Activated CD8-positive, alpha-beta memory T cell treated with anti-CD3 and anti-CD28 coated beads, Interleukin-2, amount 50 U/mL, for 48 hours (primary cell): ENCODE measurements at regions not wholly inside any gene's neighbourhood (a gene's known extent, or its start where the extent isn't known, plus 50 kb on each side); places are given as distances from the start of the nearest gene placed in this dataset.

Experiments
- DNase-seq: peaks from one replicate; pipeline ENCODE4 v3.0.0-alpha.2; 2020

DNA sequence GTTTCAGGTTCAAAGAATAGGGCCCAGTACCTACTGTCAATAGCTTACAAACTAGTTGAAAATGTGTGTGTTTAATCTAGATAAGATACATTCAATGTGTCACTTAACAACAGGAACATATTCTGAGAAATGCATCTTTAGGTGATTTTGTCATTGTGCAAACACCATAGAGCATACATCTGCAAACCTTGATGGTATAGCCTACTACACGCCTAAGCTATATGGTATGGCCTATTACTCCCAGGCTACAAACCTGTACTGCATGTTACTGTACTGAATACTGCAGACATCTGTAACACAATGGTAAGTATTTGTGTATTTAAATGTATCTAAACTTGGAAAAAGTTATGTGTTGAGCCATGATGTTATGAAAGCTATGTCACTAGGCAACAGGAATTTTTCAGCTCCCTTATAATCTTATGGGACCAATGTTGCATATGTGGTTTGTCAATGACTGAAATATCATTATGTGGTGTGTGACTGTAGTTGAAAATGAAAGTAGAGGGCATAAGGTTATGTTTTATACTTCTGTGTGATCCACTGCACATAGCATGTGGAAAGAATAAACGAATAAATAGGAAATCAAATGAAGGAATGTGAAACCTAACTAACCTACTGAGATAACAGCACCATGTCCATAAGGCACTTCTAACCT, 129.0 kb upstream of the CAMK1G start:
- no peak for DNase-seq

DNA sequence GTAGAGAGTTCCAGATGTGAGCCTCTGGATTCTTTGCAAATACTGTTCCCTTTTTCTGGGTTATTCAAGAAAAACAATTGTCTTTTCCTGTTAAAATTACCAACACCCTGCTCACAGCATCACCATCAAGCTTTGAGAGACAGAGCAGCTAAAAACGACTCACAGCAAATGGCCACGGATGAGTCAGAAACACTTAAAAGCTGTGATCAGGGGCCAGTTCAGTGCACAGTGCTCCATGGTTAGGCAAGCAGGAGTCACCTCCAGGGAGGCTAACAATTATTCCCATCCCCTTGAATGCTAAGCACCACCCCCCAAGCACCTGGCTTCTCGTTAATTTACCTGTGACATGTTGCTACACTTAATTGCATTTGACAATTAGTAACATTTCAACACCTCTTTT, 128.4 kb upstream of the CAMK1G start:
- DNase-seq = no peak

DNA sequence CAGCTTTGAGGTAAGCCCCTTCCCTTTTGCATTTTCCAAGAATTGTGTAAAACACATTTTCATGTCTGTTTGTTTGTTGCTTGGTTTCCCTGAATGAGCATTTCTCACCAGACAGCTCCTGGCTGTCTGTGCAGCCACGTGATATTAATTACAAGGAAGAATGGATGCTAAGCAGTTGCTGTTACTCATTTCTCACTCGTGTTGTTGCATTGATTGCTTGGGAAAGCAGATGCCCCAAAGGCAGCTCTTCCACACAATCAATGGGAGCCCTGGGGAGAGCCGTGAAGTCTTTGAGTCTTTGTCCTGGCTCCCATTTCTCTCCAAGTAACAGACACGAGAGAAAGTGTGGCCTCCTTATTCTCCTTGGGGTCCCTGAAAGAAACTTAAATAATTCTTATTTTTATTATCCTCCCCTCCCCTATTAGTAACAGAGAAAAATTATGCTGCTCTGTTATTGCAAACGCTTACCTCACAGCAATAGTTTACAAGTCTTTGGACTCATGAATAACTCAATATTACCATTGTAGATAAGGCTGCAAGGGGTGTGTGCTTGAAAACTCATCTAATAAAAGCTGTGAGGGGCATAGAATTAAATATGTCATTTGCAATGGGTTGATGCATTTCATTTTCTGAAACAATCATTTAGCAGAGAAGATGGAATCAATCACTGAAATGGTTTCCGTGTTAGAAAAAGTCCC, 127.7 kb upstream of the CAMK1G start:
- DNase-seq = no peak

DNA sequence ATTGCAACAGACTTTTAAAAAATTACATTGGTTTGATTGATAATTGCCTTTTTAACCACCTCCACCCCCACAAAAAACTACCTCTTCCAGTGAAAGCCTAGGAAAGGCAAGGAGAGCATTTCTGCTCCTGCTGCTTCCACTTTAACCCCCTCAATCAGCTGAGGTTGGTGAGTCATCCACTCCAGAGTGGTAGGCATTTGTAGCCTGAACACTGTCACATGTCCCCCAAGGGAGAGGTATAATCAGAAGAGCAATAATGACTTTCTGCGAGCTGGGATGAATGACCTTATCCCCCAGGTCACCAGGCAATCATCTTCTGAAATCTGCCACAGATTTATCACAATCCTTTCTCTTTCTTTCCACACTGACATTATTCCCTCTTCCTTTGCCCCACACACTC, 126.6 kb upstream of the CAMK1G start:
- no peak for DNase-seq

DNA sequence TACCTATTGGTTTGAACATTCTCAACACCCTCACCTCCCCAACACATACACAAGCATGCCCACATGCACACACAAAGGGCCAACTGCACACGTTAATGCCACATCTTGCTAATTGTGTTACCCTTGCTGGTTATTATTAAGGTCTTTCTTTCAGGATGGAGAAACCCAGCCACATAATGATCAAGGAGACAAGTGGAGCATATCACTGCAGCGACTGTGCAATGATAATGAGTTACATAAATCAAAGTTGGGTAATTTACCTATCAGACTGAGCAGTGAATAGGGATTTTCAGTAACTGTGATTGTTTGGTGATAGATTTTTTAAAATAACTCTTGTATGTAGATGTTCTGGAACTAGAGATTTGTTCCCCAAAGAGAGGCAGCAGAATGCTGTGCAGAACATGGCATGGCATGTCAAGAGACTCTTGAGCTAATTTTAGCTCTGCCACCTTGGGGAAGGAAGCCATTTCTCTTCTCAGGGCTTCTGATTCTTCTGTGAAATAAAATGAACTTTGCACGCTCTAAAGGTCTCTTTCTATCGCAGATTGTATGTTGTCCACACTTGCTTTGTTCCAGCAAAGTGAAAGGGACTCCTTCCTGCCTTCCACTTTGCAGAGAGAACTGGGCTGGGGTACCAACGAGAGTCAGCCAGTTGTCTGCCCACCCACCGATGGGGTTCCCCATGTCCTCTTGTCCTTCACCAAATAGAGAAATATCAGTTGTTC, 126.0 kb upstream of the CAMK1G start:
- no peak for DNase-seq

DNA sequence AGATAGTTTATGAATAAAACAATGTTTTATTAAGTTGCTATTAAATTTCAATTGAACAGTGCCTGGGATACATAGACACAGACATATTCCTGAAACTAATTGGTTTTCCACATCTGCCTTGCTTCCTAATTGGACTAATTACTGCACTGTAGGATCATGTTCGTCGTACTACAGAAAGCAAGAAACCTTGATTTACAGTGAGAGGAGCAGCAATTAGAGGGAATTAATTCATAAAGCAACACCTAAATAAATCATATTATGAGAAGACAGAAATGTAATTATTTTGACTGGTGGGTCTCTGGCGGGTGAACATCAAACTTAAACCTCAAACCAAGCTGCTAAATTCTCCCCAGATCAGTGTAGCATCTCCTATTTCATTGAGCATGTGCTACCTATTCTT, 124.6 kb upstream of the CAMK1G start:
- DNase-seq = no peak

DNA sequence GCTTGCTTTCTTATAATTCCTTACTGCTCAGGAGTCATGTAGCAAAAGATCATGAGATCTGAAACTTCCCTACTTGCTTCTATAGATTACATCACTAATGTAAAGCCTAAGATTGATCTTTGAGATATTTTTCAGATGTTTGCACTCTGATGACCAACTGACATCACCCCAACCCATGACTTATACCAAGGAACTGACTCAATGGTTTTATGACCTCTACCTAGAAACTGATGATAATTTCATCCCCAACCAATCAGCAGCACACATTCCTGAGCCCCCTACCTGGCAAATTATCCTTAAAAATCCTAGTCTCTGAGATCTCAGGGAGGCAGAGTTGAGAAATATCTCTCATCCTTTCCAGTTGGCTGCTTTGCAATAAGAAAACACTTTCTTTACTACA, 122.3 kb upstream of the CAMK1G start:
- no peak for DNase-seq

DNA sequence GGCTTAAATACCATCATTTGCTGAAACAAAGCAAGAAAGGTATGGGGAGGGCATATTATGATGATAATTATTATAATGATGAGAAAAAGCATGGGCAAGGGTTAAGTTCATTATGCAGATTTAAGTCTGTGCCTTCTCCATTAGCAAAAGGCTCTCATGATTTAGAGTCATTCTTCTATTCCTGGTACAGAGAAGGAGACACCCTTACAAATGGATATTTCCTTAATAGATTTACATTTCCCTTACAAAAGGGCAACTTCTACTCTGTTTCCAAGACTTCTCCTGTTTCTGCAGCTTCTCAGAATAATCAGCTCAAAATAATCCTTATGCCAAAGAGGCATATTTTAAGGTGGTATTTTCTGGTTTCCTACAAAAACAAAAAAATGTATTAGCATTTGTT, 121.1 kb upstream of the CAMK1G start:
- DNase-seq = no peak

DNA sequence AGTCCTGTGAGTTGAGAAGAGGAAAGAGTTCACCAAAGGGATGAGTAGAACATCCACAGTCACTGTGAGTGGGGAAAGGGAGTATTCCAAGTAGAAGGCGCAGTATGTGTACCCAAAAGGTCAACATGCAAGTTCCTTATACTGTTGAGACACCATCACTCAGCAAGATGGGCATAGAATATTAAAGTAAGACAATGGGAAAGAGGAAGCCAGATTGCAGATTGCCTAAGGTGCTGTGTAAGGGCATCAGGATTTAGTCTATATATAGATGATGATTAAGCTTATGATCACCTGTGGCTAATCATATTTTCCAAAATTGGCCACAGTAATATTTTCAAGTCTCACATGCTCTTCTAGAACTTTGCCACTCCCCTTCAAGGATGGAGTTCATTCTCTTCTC, 120.1 kb upstream of the CAMK1G start:
- no peak for DNase-seq

DNA sequence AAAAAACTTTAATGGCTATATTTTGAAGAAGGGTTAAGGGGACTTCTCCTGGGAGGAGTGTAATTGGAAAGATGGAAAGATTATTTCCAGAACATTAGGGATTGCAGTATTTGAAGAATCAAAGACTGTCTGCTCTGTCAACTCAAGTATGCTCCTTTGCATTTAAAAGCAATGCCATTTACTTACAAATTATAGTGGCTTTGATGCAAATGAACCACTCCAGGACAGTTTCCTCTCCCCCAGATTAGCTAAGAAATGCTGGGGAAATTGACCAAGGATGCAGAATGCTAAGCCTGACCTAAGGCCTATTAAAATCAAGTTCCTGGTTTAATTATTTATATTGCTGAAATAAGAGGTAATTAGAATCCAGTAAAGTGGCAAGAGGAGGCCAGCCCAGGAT, 110.5 kb upstream of the CAMK1G start:
- no peak for DNase-seq

DNA sequence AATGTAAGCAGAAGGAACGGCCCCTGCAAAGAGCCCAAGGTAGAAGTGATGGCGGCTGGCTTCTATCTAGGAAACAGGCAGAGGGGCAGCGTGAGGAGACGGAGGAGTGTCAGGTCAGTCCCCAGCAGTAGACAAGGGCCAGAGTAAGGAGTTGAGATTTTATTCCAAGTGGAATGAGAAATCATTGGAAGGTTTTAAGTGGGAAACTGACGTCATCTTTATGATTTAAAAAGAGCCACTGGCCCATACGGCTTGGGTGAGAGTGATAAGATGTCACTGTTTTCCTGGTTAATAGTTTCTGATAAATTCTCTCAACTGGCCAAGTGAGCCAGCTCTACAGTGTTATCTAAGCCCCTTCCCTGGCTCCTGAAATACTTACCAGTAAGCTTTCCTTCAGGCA, 103.2 kb upstream of the CAMK1G start:
- DNase-seq = no peak

DNA sequence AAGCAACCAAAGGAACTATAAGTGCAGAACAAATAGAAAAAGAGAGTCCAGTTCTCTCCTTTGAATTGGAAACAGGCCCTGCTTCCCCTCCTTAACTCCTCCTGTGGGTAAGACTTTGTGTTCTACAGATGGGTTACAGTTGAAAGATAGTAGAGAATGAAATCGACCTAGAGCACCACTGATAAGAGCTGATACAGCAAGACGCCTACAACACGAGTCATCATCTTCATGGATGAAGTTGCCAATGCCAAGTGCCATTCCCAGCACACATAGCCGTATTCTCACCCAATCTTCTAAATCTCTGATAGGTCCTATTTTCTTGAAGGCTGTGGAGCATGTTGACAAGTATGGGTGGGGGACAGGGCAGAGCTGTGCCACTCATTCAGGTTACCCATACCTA, 99.8 kb upstream of the CAMK1G start:
- no peak for DNase-seq

DNA sequence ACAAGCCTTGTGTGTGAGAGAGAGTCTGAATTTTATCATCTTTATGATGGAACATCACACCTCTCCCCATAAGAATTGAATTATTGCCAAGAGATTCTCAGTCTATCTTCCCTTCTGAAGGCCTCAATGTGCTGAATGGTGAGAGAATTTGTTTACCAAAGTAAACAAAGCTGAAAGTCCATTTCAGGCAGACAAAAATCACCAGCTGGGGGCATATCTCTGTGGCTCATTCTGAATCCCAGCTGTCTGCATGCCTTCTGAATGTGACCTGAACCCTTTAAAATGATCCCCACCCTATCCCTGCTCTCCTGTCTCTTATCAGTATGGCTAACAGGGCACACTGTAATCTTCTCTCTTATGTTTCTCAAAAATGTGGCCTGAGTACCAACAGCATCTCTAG, 99.1 kb upstream of the CAMK1G start:
- DNase-seq = no peak

DNA sequence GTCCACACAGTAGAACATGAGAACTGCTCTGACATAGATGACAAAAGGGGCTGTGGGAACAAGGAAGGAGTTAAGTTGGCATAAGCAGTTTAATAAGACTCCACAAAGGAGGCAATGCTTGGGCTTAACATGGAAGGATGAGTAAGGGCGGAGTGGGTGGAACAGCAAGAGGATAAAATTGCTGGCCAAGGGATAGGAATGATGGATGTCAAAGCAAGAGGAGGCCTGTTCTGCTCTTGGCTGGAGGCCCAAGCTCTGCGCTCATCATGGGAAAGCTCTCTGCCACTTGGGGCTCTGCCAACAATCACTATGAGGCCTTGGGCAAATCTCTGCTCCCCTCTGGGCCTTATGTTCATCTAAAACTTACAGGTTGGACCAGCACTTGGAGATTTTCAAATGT, 98.3 kb upstream of the CAMK1G start:
- no peak for DNase-seq

DNA sequence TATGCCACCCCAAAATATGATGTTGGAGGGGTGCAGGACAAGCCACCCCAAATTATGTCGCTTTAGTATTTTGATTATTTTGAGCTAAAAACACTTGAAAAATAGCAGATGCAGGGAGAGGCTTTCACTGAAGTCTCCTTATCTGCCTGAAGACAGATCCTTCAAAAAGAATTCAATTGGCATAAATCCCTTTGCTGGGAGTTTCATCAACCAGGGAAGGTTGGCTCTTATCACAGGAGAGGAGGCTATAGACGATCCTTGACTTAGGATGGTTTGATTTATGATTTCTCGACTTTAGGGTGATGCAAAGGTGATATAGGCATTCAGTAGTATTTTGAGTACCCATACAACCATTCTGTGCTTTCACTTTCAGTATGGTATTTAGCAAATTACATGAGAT, 97.8 kb upstream of the CAMK1G start:
- DNase-seq = no peak

DNA sequence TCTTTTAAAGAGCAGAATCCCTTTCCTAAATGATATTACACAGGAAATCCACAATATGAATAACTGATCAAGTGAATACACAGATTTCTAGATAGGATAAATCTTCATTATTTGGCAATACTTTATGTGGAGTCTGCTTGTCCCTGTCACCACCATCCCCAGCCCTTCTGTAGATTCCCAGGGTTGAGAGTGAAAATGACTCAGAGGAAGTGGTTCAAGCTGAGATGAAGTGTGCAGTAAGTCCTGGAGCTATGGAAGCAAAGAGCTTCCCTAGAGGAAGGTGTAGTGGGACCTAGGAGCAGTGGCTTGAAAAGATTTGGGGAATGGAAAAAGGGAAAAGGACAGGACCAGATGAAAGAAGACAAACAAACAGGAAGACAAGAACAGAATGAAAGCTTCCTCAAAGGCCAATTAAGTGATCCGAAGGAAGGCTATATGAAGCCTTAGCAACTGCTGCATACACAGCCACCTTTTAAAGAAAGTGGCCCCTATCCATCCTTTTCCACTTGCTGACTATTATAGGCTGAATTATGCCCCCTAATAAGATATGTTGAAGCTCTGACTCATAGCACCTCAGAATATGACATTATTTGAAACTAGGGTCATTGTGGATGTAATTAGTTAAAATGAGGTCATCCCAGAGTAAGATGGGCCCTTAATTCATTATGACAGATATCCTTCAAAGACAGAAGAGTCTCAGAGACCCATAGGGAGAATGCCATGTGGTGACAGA, 96.5 kb upstream of the CAMK1G start:
- DNase-seq = no peak

DNA sequence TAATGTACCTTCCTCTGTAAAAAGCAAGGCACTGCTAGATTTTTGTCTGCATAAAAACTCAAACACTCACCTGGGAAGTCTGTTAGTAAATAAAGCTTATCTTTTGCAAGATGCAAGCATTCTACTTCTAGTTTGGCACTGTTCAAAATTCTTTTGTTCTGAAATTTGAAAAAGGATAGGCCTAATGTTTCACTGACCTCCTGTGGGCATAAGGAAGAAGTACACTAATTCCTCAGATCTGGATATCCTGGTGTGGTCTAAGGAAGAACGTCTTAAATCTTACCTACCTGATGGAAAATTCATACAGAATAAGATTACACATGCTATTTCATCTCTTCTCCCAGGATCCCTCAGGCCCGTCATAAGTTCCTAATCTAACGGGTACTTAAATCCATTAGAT, 93.5 kb upstream of the CAMK1G start:
- DNase-seq = no peak

DNA sequence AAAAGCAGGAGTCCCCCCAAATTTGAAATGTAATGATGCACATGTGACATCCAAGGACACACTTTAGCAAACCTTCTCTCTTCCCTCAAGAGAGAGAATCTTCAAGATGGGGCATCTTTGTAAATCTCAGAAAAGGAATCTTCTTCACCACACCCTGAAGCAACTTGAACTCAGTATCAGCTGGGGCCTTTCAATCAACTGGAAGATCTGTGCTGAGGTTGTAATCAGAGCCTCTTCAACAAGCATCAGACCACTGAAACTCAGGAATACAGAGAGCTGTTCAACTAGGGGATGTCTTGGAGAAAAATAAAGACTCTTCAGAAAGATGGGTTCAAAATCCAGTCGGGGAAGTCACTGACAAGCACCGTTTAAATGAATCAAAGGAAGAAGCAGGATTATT, 92.5 kb upstream of the CAMK1G start:
- DNase-seq = no peak

DNA sequence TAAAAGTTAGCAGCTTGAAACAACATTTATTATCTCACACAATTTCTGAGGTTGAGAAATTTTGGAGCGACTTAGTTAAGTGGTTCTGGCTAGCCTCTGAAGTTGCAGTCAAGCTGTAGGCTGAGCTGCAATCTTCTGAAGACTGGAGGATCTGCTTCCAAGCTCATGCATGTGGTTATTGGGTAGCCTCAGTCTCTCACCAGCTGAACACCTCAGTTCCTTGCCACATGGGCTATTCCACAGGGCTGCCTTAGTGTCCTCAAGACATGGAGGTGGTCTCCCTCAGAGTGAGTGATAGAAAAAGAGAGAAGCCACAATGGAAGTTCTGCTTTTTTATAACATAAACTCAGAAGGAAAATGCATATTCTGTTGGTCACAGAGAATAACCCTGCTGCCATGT, 92.0 kb upstream of the CAMK1G start:
- no peak for DNase-seq

DNA sequence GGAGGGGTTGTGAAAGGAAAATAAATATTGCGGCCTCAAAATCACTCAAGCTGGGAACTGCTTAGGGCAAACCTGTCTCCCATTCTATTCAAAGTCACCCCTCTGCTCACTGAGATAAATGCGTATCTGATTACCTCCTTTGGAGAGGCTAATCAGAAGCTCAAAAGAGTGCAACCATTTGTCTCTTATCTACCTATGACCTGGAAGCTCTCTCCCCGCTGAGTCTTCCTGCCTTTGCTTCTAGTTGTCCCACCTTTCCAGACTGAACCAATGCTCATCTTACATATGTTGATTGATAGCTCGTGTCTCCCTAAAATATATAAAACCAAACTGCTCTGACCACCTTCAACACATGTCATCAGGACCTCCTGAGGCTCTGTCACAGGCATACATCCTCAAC, 91.6 kb upstream of the CAMK1G start:
- no peak for DNase-seq

DNA sequence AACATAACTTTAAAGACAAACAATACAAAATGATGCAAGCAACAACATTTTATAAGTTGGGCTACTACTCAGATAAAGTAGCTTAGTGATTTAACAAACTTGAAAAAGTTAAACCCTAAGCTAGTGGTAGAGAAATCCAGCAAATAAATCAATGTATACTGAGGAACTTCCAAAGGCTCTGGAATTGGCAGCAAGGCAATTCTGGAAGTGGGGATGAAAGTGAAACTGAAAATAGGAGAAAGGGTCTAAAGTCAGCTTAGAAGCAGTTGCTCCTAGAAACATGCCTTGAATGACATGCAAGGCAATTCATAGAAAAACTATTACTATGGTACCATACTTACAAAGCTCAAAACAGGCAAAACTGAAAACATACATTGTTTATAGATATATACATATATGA, 90.0 kb upstream of the CAMK1G start:
- no peak for DNase-seq

DNA sequence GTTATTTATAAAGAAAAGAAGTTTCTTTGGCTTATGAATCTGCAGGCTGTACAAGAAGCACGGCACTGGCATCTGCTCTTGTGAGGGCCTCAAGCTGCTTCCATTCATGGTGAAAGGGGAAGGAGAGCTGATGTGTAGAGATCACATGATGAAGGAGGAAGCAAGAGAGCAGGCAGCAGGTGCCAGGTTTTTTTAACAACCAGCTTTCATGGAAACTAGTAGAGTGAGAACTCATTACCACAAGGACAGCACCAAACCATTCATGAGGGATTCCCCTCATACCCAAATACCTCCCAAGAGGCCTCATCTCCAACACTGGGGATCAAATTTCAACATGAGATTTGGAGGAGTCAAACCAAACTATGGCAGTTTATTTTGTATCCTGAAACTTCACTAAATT, 85.8 kb upstream of the CAMK1G start:
- DNase-seq = no peak

DNA sequence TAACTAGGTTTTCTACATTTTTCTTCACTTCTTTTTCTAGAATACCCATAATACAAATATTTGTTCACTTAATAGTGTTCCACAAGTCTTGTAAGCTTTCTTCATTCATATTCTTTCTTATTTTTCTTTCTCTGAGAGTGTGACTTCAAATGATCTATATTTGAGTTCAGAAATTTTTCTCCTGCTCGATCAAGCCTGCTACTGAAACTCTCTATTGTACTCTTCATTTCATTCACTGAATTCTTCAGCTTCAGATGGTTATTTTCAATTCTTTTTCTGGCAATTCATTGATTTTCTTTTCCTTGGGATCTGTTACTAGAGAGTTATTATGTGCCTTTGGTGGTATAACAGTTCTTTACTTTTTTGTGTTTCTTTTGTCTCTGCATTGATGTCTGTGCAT, 82.5 kb upstream of the CAMK1G start:
- no peak for DNase-seq

DNA sequence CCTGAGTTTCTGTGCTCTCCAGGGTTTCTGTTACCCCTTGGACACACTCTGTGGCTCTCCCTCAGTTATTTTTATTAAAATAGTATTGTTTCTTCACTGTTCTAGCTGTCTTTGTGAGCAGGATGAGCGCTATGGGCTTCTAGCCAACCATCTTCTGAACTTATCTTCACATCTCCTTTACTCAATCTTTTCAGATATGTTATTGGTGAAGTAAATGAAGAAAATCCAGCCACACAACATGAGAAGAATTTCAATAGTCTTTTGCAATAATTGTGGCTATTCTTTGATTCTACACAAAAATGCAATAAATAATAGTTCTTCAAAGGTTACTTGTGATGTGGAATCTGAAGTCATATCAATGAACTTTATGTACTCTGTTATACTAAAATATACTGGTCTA, 80.3 kb upstream of the CAMK1G start:
- no peak for DNase-seq
